GM18499 (cell line): ENCODE measurements at regions not wholly inside any gene's neighbourhood (a gene's known extent, or its start where the extent isn't known, plus 50 kb on each side); places are given as distances from the start of the nearest gene placed in this dataset.
"Not testable (repeated sequence)": the region's sequence is repeated elsewhere in the genome, so short reads cannot be mapped to it uniquely, and the experiment has no call there.

Source experiments
- ATAC-seq: cut with Tn5 transposase; IDR thresholded peaks from one replicate; pipeline ENCODE4 v1.9.1; 2021; ENCODE audit warnings: moderate number of reproducible peaks; ENCODE audit not compliant: insufficient read depth, unreplicated experiment

- no peak for ATAC-seq
These were observed 1208.7 kb downstream of the BRINP3 start for GRCh38 chr1:189269011-189269410.

- no peak for ATAC-seq
These were observed 1203.4 kb downstream of the BRINP3 start for GRCh38 chr1:189274267-189274666.

DNA sequence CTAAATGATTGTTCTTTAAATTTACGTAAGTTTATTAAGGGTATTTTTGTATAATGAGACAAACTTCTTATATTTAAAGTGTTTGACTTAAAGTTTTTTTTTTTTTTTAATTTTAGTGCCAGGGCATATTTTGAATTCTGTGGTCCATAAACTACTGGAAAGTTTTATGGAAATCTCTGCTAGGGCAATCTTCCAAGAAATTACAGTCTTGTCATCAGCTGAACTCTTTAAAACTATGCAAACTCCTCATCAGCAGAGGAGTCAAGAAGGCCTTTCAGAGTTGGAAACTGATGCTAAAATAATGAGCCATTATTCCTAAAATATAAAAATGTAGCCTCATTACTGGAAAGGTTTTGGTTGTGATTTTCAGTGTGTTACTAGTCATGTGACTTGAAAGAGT is 1201.9 kb downstream of the BRINP3 start:
- ATAC-seq, result no peak

DNA sequence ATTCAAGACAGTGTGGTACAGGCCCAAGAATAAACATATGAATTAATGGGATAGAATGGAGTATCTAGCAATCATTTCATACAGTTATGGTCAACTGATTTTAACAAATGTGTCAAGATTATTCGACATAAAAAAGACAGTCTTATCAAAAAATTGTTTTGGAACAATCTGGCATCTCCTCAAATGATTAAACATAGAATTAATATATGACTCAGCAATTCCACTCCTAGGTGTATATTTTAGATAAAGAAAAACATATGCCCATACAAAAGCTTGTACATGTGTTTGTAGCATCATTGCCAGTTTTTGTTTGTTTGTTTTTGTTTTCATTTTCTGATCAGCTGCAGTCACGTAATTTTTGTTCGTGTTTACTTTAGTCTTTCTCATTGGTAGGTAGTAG is 1188.3 kb downstream of the BRINP3 start:
- ATAC-seq, result no peak

- ATAC-seq, result no peak
These were observed 1176.4 kb downstream of the BRINP3 start for GRCh38 chr1:189301235-189301634.

- no peak for ATAC-seq
These were observed 1172.4 kb downstream of the BRINP3 start for GRCh38 chr1:189305279-189305678.

DNA sequence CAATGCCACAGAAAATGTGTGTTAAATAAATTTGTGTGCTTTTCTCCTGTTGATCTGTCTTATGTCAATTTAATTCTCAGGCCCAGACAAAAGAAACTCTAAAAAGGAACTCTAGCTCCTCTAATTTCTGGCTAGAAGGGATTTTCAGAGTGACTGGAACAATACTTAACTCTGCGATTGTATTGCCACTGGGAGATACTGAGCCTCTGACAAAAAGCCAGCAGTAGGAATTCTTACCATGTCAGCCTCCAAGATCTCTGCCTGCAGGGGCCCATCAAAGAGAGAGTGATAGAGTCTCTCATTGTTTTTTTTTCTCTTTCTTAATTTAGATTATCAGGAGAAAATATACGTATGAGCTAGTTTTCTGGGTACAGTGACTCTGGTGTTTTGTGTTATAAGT is 1165.7 kb downstream of the BRINP3 start:
- no peak for ATAC-seq

DNA sequence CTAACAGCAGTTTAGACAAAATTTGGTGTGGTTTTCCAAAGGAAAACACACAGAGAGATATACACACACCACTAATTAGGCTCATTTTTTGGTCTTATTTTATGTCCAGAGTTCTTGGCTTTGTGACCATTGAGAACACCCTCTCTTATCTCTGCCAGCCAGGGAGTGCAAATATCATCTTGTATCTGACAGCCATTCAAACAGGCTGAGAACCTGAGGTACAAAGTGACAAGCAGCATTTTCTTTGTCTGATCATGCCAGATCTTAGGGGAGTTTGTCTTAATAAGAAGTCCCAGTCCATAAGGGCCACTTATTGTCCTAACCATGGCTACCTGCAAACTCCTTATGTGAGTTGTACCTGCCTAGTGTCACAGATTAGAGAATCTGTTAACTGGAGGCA is 1165.2 kb downstream of the BRINP3 start:
- no peak for ATAC-seq

DNA sequence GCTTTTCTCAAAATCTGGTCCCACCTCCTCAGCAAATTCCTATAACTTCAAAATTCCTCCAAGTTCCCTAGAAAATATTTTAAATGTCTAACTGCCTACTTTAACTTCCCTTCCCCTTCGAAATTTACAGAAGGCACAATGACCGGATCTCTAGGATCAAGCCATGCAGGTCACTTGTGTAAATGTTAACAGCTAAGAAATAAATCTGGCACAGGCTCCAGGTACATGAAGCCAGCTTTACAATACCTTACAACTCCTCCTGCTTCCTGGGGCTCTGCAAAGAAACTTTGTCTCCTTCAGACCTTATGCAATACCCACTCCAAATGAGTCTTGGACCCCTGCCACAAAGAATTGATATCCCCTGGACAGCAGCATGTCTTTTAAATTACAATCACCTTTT is 1164.2 kb downstream of the BRINP3 start:
- ATAC-seq, result no peak

GRCh38 chr1:189315035-189315901 is 1162.4 kb downstream of the BRINP3 start:
- no peak for ATAC-seq

- ATAC-seq, result no peak
These were observed 1154.6 kb downstream of the BRINP3 start for GRCh38 chr1:189323091-189323490.

GRCh38 chr1:189331071-189331470 is 1146.6 kb downstream of the BRINP3 start:
- not testable (repeated sequence) for ATAC-seq

GRCh38 chr1:189336115-189337100 is 1141.3 kb downstream of the BRINP3 start:
- ATAC-seq, result no peak

DNA sequence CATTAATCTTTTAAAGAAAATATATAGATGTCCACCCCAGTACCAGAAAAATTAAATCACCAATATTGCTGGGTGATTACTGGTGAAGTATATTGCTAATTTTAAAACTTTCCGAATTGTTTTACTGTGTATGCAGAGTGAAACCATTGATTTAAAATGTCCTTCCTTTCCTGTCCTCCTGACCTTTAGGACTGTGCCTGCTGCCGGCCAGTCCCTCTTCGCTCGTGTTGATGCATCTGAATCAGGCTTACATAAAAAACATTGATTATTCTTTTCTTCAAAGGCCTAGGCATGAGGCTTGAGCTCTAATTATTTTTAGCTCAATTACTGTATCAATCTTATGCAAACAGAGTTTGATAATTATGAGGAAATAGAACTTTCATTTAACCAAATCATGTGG is 1128.1 kb downstream of the BRINP3 start:
- no peak for ATAC-seq

- ATAC-seq, result no peak
These were observed 1126.6 kb downstream of the BRINP3 start for GRCh38 chr1:189350983-189351616.

DNA sequence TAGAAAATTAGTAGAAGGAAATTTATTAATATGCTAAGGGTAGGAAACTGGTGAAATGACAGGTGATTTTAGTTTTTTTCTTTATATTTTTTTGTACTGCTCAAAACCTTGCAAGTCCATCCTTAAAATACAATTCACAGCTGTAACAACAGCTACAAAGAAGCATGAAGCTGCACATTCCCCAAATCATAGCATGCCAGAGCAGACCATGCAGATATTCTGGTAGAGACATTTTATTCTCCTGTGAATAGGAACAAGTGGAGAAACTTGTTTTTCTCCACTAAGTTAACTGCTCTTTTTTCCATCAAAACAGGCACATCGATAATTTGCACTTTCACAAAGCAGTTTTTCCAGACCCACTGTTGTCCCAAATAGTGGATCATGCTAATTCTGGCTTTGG is 1125.7 kb downstream of the BRINP3 start:
- no peak for ATAC-seq

GRCh38 chr1:189356206-189356605 is 1121.5 kb downstream of the BRINP3 start:
- no peak for ATAC-seq

DNA sequence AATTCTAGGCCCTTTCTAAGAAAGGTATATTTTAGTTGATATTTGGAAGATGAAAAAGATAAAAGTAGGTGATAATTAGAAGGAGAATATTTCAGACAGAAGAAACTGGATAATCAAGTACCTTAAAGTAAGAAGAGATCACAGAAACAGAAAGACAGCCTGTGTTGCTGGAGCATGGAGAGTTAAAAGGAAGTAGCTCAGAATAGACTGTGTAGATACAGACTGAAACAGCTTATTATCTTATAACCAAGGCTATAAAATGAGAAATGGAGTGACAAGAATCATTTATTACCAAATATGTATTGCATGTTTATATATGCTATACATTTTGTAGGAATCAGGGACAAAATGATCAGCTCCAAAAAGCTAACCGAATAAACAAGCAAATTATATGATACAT is 1120.3 kb downstream of the BRINP3 start:
- ATAC-seq, result no peak

- no peak for ATAC-seq
These were observed 1108.1 kb downstream of the BRINP3 start for GRCh38 chr1:189369612-189370011.

DNA sequence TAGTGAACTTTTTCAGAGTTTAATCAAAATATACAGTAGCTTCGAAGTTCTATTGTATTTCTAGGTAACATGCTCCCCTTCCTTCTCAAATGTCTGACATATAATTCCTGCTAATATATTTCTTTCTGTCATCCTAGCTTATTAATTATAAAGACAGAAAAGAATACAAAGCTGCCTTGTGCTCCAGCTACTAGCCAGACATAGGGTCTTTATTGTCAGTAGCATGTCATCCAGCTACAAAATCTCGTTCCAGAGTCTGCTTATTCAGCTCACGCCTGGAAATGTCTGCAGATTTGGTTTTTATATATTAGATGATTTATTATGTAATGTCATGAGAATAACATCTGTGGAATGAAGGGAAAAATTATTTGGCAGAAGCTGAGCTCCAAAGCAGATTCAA is 1102.8 kb downstream of the BRINP3 start:
- no peak for ATAC-seq

- ATAC-seq, result no peak
These were observed 1072.2 kb downstream of the BRINP3 start for GRCh38 chr1:189405419-189405818.
